Bronchial epithelial cell (primary cell): ENCODE measurements at regions not wholly inside any gene's neighbourhood (a gene's known extent, or its start where the extent isn't known, plus 50 kb on each side); places are given as distances from the start of the nearest gene placed in this dataset.

ENCODE experiments used
- DNase-seq: peaks from one replicate; pipeline ENCODE4 v3.0.0-alpha.2; 2010; ENCODE audit warnings: low read depth
- FAIRE-seq: peaks from 2 replicates; lab custom pipeline; 2011; peaks lifted over from hg19 to GRCh38; lab: Jason Lieb, UNC
- H3K27me3 ChIP-seq: 2 replicates; pipeline ENCODE4 v1.5.1; 2011; ENCODE audit warnings: low read length; ENCODE audit not compliant: control insufficient read depth, insufficient read depth
- H3K36me3 ChIP-seq: 2 replicates; pipeline ENCODE4 v1.5.1; 2011; ENCODE audit warnings: low read length; ENCODE audit not compliant: control insufficient read depth, insufficient read depth
- H3K4me3 ChIP-seq: 2 replicates; pipeline ENCODE4 v1.5.1; 2011; ENCODE audit warnings: mild to moderate bottlenecking, low read depth, low read length, control low read depth
- CTCF ChIP-seq: IDR thresholded peaks from 2 replicates; pipeline ENCODE4 v1.5.1; 2011; ENCODE audit warnings: mild to moderate bottlenecking, moderate library complexity, low read length, control low read depth, inconsistent platforms; ENCODE audit not compliant: insufficient read depth, severe bottlenecking

DNA sequence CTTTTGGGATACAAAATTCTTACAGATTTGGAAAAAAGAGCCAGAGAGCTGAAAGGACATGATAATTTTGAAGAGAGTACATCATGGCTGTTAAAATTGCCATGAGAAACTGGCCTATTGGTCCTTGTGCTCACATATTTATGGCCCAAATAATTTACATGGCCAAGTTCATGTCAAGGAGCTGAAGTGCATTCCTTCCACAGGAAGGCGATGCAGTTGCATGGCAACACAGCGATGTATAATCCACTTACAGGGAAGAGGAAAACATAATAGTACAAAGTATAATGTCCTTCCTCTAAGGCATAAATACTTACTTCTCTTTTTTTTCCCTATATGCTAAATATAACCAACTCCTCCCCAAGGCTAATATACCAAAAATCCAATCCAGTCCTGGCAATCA, 914.5 kb upstream of the AGA start:
- no peak for TF ChIP-seq CTCF
- FAIRE-seq = no peak
- Histone ChIP-seq H3K36me3 (no peaks in the 10 kb centered on the region), H3K27me3 (no peaks in the 10 kb centered on the region), H3K4me3 (no peak overlapping the region)
- no peak for DNase-seq

DNA sequence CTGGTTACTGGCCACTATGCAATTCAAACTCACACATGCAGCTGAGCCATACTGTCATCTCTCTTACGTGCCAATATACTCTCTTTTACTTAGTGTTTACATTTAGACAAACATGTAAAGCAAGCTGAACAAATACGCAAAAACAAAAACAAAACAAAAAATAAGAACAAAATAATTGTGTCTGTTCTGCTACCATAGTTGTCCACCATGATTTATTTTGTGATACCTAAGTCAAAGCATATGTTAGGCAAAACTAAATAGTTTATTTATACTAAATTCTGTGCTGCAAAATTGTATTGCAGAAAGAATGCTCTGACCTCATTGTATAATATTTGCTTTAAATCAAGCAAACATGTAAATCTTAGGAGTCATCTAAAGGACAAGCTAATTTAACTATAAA, 943.2 kb upstream of the AGA start:
- Histone ChIP-seq H3K27me3 (no peaks in the 10 kb centered on the region), H3K4me3 (no peak overlapping the region), H3K36me3 (no peaks in the 10 kb centered on the region)
- no peak for TF ChIP-seq CTCF
- FAIRE-seq (no peak), DNase-seq (no peak)

DNA sequence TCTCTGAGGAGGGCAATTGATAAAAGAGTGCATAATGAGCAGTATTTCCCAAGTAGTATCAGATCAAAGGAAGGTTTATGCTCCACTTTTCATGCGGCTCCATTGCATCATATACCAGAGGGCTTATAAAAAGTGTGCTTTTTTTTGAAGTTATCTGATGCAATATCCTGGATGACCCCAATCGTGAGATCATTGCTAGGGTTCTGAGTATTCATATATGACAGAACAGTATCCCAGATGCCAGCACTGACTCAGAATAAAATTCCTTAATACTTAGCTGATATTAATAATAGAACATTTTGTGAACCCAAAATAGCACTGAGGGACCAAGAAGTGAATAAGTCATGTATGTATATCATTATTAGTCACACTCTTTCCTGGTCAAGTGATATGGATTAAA, 945.5 kb upstream of the AGA start:
- DNase-seq (no peak), FAIRE-seq (no peak)
- Histone ChIP-seq H3K4me3 (no peak overlapping the region), H3K27me3 (no peaks in the 10 kb centered on the region), H3K36me3 (no peaks in the 10 kb centered on the region)
- no peak for TF ChIP-seq CTCF

DNA sequence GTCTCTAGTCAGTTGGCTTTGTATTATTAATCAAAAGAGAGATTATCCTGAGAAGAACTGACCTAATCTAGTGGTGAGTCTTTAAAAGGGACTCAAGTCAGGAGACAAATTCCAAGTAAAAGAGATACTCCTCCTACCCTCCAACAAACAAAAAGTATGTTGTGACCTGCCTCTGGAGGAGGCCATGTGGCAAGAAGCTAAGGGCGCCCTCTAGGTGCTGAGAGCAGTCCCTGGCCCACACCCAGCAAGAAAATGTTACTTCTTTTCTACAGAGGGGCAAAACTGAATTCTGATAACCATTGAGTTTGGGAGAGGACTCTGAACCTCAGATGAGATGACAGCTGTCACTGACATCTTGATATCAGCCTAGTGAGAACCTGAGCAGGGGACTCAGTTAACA, 953.6 kb upstream of the AGA start:
- DNase-seq = peak; percentile 0
- Histone ChIP-seq H3K27me3 (no peaks in the 10 kb centered on the region), H3K4me3 (no peak overlapping the region), H3K36me3 (no peaks in the 10 kb centered on the region)
- FAIRE-seq = no peak
- peak; percentile 11 for TF ChIP-seq CTCF

- no peaks in the 10 kb centered on the region for H3K27me3 ChIP-seq
- FAIRE-seq = no peak
- TF ChIP-seq CTCF = no peak
- no peak overlapping the region for H3K4me3 ChIP-seq
- no peak for DNase-seq
- H3K36me3 ChIP-seq = no peaks in the 10 kb centered on the region
Measured at GRCh38 chr4:178412455-178412854, 970.2 kb upstream of the AGA start.

DNA sequence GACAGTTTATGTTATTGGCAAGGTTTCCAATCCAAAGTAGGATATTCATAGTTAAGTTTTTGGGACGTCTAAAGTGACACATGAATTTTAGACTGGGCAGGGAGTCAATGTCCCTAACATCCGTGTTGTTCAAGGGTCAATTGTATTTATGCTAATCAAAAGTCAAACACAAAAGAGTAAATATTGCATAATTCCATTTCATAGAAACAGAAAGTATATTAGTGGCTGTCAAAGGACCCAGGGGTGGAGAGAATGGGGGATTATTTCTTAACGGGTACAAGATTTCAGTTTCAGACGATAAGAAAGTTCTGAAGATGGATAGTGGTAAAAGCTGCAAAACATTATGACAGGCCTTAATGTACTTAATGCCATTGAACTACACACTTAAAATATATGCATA, 971.8 kb upstream of the AGA start:
- no peaks in the 10 kb centered on the region for H3K36me3 ChIP-seq
- FAIRE-seq (no peak), DNase-seq (no peak)
- H3K27me3 ChIP-seq = no peaks in the 10 kb centered on the region
- TF ChIP-seq CTCF = no peak
- no peak overlapping the region for H3K4me3 ChIP-seq
